OCI-LY7 (cell line): ENCODE measurements at regions not wholly inside any gene's neighbourhood (a gene's known extent, or its start where the extent isn't known, plus 50 kb on each side); places are given as distances from the start of the nearest gene placed in this dataset.

Experiments
- BruUV-seq: library from RNA; stranded (reverse); fragments of 400-500 nt; replicated peaks from 2 replicates; lab custom pipeline; 2021; lab: Mats Ljungman, UMichigan
- CTCF ChIA-PET: fragments of 300-600 bp; sonication (Branson Sonifier 250); formaldehyde crosslinking; loops from one replicate; lab custom pipeline; 2022; ENCODE audit warnings: antibody characterized with exemption; ENCODE audit not compliant: unreplicated experiment; lab: Charles Lee
- POLR2A ChIA-PET: fragments of 300-600 bp; sonication (Branson Sonifier 250); formaldehyde crosslinking; loops from one replicate; lab custom pipeline; 2022; ENCODE audit warnings: antibody characterized with exemption; lab: Charles Lee
- DNase-seq: peaks from one replicate; pipeline ENCODE4 v3.0.0-alpha.2; 2015; ENCODE audit warnings: low spot score
- H2AFZ ChIP-seq: fragments of 200-600 bp; sonication (generic), shearing (Covaris generic); 2 replicates; pipeline ENCODE4 v1.6.1; 2014; ENCODE audit warnings: mild to moderate bottlenecking, antibody characterized with exemption, low read length, moderate library complexity
- H3K27ac ChIP-seq: fragments of 200-600 bp; sonication (generic); 2 replicates; pipeline ENCODE4 v1.5.1; 2014; ENCODE audit warnings: mixed run types, low read depth, mild to moderate bottlenecking, moderate library complexity, low read length, inconsistent platforms; ENCODE audit not compliant: poor library complexity, severe bottlenecking
- H3K36me3 ChIP-seq: fragments of 200-600 bp; sonication (generic); 2 replicates; pipeline ENCODE4 v1.6.1; 2014; ENCODE audit warnings: mild to moderate bottlenecking, antibody characterized with exemption, low read length, moderate library complexity, mixed read lengths; ENCODE audit not compliant: insufficient read depth
- H3K4me1 ChIP-seq: fragments of 200-600 bp; sonication (generic); 2 replicates; pipeline ENCODE4 v1.5.1; 2014; ENCODE audit warnings: mild to moderate bottlenecking, low read length; ENCODE audit not compliant: insufficient read depth, poor library complexity, severe bottlenecking
- H3K4me2 ChIP-seq: fragments of 200-600 bp; sonication (generic); 2 replicates; pipeline ENCODE4 v1.6.1; 2014; ENCODE audit warnings: mild to moderate bottlenecking, low read length
- H3K4me3 ChIP-seq: fragments of 200-600 bp; sonication (generic); 2 replicates; pipeline ENCODE4 v1.5.1; 2014; ENCODE audit warnings: mild to moderate bottlenecking, low read depth, low read length; ENCODE audit not compliant: poor library complexity, severe bottlenecking
- H3K79me2 ChIP-seq: fragments of 200-600 bp; sonication (generic); 2 replicates; pipeline ENCODE4 v1.6.1; 2016; ENCODE audit warnings: low read depth, mild to moderate bottlenecking, low read length, moderate library complexity, mixed read lengths; ENCODE audit not compliant: insufficient read depth
- H3K9me2 ChIP-seq: fragments of 200-600 bp; sonication (generic); 2 replicates; pipeline ENCODE4 v1.6.1; 2016; ENCODE audit warnings: mild to moderate bottlenecking, low read length, mixed read lengths; ENCODE audit not compliant: insufficient read depth
- H3K9me3 ChIP-seq: fragments of 200-600 bp; sonication (generic); 2 replicates; pipeline ENCODE4 v1.6.1; 2014; ENCODE audit warnings: mild to moderate bottlenecking, mixed run types, low read length, mixed read lengths
- H4K20me1 ChIP-seq: fragments of 200-600 bp; sonication (generic); 2 replicates; pipeline ENCODE4 v1.6.1; 2014; ENCODE audit warnings: mild to moderate bottlenecking, antibody characterized with exemption, low read length, moderate library complexity, mixed read lengths; ENCODE audit not compliant: insufficient read depth
- EZH2phosphoT487 ChIP-seq: fragments of 200-600 bp; sonication (generic); IDR thresholded peaks from 2 replicates; pipeline ENCODE4 v1.6.1; 2018; ENCODE audit warnings: low read depth, borderline replicate concordance, mild to moderate bottlenecking, mixed run types, antibody characterized with exemption, low read length, moderate library complexity, mixed read lengths
- intact Hi-C: fragments of 100-400 bp; cut with micrococcal nuclease; formaldehyde crosslinking; loops from one replicate; pipeline ENCODE4 v1.10.0; 2022; ENCODE audit not compliant: unreplicated experiment
- TF ChIP-seq, protein P1 (sequence below): fragments of 200-600 bp; sonication (generic); conservative IDR thresholded peaks from 2 replicates; pipeline ENCODE4 v1.5.1; 2014; ENCODE audit warnings: mild to moderate bottlenecking, antibody characterized with exemption, low read length, moderate library complexity, mixed read lengths

DNA sequence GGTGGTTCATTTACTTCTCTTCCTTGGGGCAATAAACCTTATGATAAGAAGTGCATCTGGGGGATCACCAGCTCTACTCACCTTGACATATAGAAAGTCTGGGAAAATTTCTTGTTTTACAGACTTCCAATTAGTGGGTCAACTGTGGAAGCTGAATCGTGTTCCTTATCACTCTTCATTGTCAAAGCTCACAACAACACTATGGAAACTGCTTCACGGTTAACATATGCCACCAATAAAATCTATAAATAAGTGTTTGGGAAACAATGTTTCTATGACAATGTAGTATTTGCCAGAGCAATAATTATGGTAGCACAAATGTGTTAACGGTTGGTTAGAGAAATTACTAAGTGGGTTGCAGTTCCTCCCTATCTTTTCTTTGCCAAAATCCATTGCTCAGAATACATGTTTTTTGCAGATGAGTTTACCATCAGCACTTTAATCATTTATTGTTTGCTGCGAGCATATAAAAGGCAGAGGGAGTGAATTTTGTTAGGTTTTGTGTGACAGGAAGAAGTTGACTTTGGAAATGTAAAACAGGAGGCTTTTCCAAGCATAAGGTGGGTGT is 321.8 kb downstream of the RFC3 start:
- ChIA-PET POLR2A (interaction anchor here (1.9 kb wide), 1 partner anchor 12 kb away, joined by 6 read pairs; no protein-coding TSS in a partner anchor), CTCF (no interaction called here)
- H3K4me3 ChIP-seq, result no peak overlapping the region
- TF ChIP-seq, protein P1, sequence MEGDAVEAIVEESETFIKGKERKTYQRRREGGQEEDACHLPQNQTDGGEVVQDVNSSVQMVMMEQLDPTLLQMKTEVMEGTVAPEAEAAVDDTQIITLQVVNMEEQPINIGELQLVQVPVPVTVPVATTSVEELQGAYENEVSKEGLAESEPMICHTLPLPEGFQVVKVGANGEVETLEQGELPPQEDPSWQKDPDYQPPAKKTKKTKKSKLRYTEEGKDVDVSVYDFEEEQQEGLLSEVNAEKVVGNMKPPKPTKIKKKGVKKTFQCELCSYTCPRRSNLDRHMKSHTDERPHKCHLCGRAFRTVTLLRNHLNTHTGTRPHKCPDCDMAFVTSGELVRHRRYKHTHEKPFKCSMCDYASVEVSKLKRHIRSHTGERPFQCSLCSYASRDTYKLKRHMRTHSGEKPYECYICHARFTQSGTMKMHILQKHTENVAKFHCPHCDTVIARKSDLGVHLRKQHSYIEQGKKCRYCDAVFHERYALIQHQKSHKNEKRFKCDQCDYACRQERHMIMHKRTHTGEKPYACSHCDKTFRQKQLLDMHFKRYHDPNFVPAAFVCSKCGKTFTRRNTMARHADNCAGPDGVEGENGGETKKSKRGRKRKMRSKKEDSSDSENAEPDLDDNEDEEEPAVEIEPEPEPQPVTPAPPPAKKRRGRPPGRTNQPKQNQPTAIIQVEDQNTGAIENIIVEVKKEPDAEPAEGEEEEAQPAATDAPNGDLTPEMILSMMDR, result no peak
- no peak for TF ChIP-seq EZH2phosphoT487
- H3K4me1 ChIP-seq, result no peaks in the 10 kb centered on the region
- no peak for DNase-seq
- no TSS peak for BruUV-seq
- H4K20me1 ChIP-seq, result no peaks in the 10 kb centered on the region
- intact Hi-C loops, result no loop called here
- no peaks in the 10 kb centered on the region for H3K36me3 ChIP-seq
- H3K9me2 ChIP-seq, result no peaks in the 10 kb centered on the region
- no peak overlapping the region for H3K27ac ChIP-seq
- H3K79me2 ChIP-seq, result no peaks in the 10 kb centered on the region
- H3K4me2 ChIP-seq, result no peak overlapping the region
- no peak overlapping the region for H2AFZ ChIP-seq
- no peaks in the 10 kb centered on the region for H3K9me3 ChIP-seq

DNA sequence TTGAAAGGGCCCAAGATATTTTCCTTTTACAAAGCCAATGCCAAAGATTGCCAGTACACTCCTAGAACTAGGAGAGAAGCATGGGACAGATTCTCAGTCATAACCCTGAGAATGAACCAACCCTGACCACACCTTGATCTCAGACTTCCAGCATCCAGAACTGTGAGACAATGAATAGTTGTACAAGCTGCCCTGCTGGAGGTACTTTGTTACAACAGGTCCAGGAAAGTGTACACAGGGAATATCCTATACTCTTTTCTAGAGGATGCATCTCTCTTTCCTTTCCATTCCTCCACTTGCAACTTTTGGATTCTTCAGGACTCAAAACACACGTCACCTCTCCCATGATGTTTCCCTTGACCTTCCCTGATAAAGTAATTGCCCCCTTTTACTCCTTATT is 325.7 kb downstream of the RFC3 start:
- H3K36me3 ChIP-seq, result no peaks in the 10 kb centered on the region
- ChIA-PET POLR2A (no interaction called here), CTCF (no interaction called here)
- H3K9me2 ChIP-seq, result no peaks in the 10 kb centered on the region
- no peaks in the 10 kb centered on the region for H3K4me1 ChIP-seq
- no peak for DNase-seq
- H3K27ac ChIP-seq, result no peak overlapping the region
- H3K4me3 ChIP-seq, result no peak overlapping the region
- TF ChIP-seq EZH2phosphoT487, result no peak
- TF ChIP-seq, protein P1, result no peak
- BruUV-seq, result no TSS peak
- no peak overlapping the region for H3K4me2 ChIP-seq
- intact Hi-C loops, result no loop called here
- no peaks in the 10 kb centered on the region for H3K79me2 ChIP-seq
- H2AFZ ChIP-seq, result no peak overlapping the region
- H3K9me3 ChIP-seq, result no peaks in the 10 kb centered on the region
- no peaks in the 10 kb centered on the region for H4K20me1 ChIP-seq

- CTCF ChIA-PET, result no interaction called here
- no peak overlapping the region for H2AFZ ChIP-seq
- no peak overlapping the region for H3K4me2 ChIP-seq
- H4K20me1 ChIP-seq, result no peaks in the 10 kb centered on the region
- no peak overlapping the region for H3K4me3 ChIP-seq
- H3K9me2 ChIP-seq, result no peaks in the 10 kb centered on the region
- no TSS peak for BruUV-seq
- intact Hi-C loops, result no loop called here
- H3K4me1 ChIP-seq, result no peaks in the 10 kb centered on the region
- no peaks in the 10 kb centered on the region for H3K9me3 ChIP-seq
- POLR2A ChIA-PET, result interaction anchor here (0.5 kb wide), 1 partner anchor 454 kb away, joined by 3 read pairs; no protein-coding TSS in a partner anchor
- no peaks in the 10 kb centered on the region for H3K36me3 ChIP-seq
- TF ChIP-seq, protein P1, result no peak
- TF ChIP-seq EZH2phosphoT487, result no peak
- no peaks in the 10 kb centered on the region for H3K79me2 ChIP-seq
- DNase-seq, result no peak
- H3K27ac ChIP-seq, result no peak overlapping the region
Measured at GRCh38 chr13:34144142-34144541, 326.2 kb downstream of the RFC3 start.
